ENCODE measurements at regions not wholly inside any gene's neighbourhood (a gene's known extent, or its start where the extent isn't known, plus 50 kb on each side); places are given as distances from the start of the nearest gene placed in this dataset.

DNA sequence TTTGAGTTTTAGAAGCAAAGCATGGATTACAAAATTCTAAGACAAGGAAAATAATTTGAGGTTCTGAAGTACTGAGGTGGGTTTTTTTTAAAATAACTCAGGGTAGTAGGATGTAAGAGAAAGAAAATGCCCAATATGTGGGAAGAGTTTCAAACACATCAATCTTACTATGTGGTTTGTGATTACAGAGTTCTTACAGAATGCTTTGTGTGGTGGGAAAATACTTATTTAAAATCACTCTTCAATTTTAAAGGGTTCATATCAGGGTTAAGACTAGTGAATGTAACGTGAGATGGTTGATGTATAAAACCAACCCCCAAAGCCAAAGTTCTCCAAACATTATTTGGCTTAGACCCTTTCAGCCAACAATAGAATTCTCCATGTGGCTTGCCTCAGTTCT lies 173.5 kb downstream of the UBE2E3 start:
- H3K4me3 ChIP-seq (ENCODE audit: control insufficient read depth, low read depth, low read length) = no peak overlapping the region
- TF ChIP-seq, protein P1, sequence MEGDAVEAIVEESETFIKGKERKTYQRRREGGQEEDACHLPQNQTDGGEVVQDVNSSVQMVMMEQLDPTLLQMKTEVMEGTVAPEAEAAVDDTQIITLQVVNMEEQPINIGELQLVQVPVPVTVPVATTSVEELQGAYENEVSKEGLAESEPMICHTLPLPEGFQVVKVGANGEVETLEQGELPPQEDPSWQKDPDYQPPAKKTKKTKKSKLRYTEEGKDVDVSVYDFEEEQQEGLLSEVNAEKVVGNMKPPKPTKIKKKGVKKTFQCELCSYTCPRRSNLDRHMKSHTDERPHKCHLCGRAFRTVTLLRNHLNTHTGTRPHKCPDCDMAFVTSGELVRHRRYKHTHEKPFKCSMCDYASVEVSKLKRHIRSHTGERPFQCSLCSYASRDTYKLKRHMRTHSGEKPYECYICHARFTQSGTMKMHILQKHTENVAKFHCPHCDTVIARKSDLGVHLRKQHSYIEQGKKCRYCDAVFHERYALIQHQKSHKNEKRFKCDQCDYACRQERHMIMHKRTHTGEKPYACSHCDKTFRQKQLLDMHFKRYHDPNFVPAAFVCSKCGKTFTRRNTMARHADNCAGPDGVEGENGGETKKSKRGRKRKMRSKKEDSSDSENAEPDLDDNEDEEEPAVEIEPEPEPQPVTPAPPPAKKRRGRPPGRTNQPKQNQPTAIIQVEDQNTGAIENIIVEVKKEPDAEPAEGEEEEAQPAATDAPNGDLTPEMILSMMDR (IDR thresholded peaks at IDR 0.05; ENCODE audit: control insufficient read depth, insufficient read depth, low read depth, low read length, missing control alignments) = no peak
- no peak for DNase-seq (ENCODE audit: low read depth)

DNA sequence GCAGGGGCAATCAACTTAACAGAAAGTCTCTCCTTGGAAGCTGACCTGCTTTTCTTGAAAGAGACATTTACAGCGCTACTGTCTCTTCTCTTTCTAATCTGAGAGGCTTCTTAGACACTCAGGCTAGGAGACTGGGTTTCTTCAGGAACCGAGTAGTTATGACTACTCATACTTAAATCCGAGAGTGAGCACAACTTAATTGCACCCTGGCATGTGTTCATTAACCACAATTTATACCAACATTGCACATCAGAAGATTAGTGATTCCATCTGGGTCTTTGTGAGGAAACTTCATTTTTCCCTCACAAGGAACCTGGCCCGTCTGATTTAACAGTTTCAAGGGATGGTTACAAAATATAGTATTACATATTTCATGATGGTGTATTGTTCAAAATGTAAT lies 176.9 kb downstream of the UBE2E3 start:
- H3K4me3 ChIP-seq (ENCODE audit: control insufficient read depth, low read depth, low read length) = no peak overlapping the region
- peak; percentile 80 for DNase-seq (ENCODE audit: low read depth)
- TF ChIP-seq, protein P1 (IDR thresholded peaks at IDR 0.05; ENCODE audit: control insufficient read depth, insufficient read depth, low read depth, low read length, missing control alignments) = no peak

DNA sequence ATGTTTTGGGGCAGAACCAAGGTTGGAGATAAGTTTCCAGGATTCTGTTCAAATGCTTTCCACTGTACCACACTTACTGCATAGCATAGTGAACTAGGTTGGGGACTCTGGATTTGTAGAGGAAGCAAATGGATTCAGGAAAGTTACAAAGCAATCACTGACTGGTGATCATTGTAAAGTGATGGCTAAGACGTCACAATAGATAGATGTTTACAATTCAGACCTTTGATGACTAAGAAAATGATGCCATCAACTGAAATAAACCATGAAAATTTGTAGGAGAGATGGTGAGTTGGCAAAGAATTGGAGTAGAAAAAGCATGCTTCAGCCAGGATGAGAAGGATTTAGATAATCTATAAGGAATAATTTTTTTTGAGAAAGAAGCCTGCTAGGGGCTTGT lies 178.0 kb downstream of the UBE2E3 start:
- TF ChIP-seq, protein P1 (IDR thresholded peaks at IDR 0.05; ENCODE audit: control insufficient read depth, insufficient read depth, low read depth, low read length, missing control alignments) = no peak
- DNase-seq (ENCODE audit: low read depth) = no peak
- H3K4me3 ChIP-seq (ENCODE audit: control insufficient read depth, low read depth, low read length) = no peak overlapping the region

DNA sequence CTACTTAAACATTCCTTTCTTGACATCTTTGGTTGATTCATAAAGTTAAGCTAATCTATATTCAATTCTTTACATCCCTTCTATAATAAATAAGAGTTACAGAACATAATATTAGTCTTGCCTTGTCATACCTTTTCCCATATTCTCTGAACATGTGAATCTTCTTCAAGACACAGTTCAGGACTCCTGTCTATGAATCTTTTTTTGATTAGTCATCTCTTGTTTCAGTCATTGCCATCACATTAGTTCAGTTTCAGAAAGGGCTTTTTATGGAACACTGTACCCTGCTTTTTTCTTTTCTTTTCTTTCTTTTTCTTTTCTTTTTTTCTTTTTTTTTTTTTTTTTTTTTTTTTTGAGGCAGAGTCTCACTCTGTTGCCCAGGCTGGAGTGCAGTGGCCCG lies 181.2 kb downstream of the UBE2E3 start:
- H3K4me3 ChIP-seq (ENCODE audit: control insufficient read depth, low read depth, low read length) = no peak overlapping the region
- TF ChIP-seq, protein P1 (IDR thresholded peaks at IDR 0.05; ENCODE audit: control insufficient read depth, insufficient read depth, low read depth, low read length, missing control alignments) = no peak
- no peak for DNase-seq (ENCODE audit: low read depth)

DNA sequence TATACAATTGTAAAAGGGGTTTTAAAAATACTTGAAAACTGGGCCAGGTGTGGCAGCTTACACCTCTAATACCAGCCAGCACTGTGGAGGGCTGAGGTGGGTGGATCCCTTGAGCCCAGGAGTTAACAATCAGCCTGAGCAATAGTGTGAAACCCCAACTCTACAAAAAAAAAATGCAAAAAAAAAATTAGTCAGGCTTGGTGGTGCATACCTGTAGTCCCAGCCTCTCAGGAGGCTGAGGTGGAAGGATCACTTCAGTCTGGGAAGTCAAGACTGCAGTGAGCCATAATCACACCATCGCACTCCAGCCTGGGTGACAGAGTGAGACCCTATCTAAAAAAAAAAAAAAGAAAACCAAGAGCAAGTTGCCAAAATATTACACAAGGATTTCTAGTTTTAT lies 182.7 kb downstream of the UBE2E3 start:
- no peak overlapping the region for H3K4me3 ChIP-seq (ENCODE audit: control insufficient read depth, low read depth, low read length)
- no peak for DNase-seq (ENCODE audit: low read depth)
- TF ChIP-seq, protein P1 (IDR thresholded peaks at IDR 0.05; ENCODE audit: control insufficient read depth, insufficient read depth, low read depth, low read length, missing control alignments) = no peak

DNA sequence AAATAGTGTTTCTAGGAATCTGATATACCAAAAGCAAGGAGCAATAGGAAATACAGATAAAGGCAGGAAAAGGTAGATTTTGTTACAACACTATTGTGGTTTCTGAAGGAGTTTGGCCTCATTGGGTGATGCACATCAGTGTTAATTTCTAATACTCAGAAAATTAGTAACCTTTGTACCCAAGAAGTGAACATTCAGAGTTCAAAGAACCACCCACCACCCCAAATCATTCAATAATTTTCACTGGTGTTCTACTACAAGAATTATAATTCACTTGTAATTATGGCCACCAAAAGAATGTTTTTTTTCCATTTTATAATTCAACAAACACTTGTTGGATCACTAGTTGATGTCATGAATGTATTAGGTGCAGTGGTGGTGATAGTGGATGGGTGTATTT lies 183.3 kb downstream of the UBE2E3 start:
- no peak overlapping the region for H3K4me3 ChIP-seq (ENCODE audit: control insufficient read depth, low read depth, low read length)
- TF ChIP-seq, protein P1 (IDR thresholded peaks at IDR 0.05; ENCODE audit: control insufficient read depth, insufficient read depth, low read depth, low read length, missing control alignments) = no peak
- DNase-seq (ENCODE audit: low read depth) = no peak

DNA sequence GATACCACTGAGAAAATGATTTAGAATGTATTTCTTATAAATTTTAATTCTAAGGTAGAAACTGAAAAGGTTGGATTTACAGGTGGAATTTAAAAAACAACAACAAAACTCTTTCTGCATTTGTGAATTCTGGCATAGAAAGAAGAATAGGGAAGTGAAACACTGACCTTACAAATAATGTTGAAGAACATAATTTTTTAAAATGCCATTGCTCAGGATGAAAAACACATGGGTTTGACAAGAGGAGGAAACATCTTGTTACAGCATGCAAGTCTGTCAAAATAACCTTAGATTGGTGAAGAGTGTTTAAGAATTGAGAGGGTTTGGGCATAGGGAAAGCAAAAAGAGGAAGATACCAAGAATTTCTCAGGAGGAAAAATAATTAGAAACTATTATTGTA lies 184.3 kb downstream of the UBE2E3 start:
- no peak for DNase-seq (ENCODE audit: low read depth)
- H3K4me3 ChIP-seq (ENCODE audit: control insufficient read depth, low read depth, low read length) = no peak overlapping the region
- TF ChIP-seq, protein P1 (IDR thresholded peaks at IDR 0.05; ENCODE audit: control insufficient read depth, insufficient read depth, low read depth, low read length, missing control alignments) = no peak
